HCT116 (cell line): ENCODE measurements at regions not wholly inside any gene's neighbourhood (a gene's known extent, or its start where the extent isn't known, plus 50 kb on each side); places are given as distances from the start of the nearest gene placed in this dataset.

Experiments used
- ATAC-seq: fragments of 200-7000 bp; cut with Tn5 transposase; 2 replicates; pipeline ENCODE4 v1.9.1; 2020; ENCODE audit warnings: mild to moderate bottlenecking, moderate library complexity
- BruUV-seq: library from RNA; stranded (reverse); fragments of 400-500 nt; replicated peaks from 2 replicates; lab custom pipeline; 2021; lab: Mats Ljungman, UMichigan
- CTCF ChIA-PET: fragments of 300-600 bp; sonication (Branson Sonifier 250); formaldehyde crosslinking; loops from one replicate; lab custom pipeline; 2021; ENCODE audit warnings: antibody characterized with exemption; lab: Charles Lee
- POLR2A ChIA-PET: fragments of 300-600, 350-600 bp; sonication (Branson Sonifier 250); formaldehyde crosslinking; loops from one replicate; lab custom pipeline; 2021; ENCODE audit warnings: antibody characterized with exemption; lab: Charles Lee
- RAD21 ChIA-PET, 2 experiments: fragments of 300-600 bp; sonication (Branson Sonifier 250); formaldehyde crosslinking; loops; one replicate each; lab custom pipeline; 2023; ENCODE audit warnings: low total read pairs in 2 of 2; ENCODE audit not compliant: uncharacterized antibody in 2 of 2, unreplicated experiment in 2 of 2, low non-redundant PET in 1 of 2; lab: Charles Lee
- DNase-seq: peaks from one replicate; pipeline ENCODE4 v3.0.0-alpha.2; 2010; ENCODE audit warnings: low read depth, low spot score
- H2AFZ ChIP-seq: fragments of 200-600 bp; shearing (Covaris generic), sonication (generic); 2 replicates; pipeline ENCODE4 v1.6.1; 2017; ENCODE audit warnings: low read depth, mixed run types, mixed read lengths, antibody characterized with exemption, low read length; ENCODE audit not compliant: poor library complexity, severe bottlenecking
- H3K27ac ChIP-seq: 2 replicates; pipeline ENCODE4 v1.5.1; 2012; ENCODE audit warnings: low read depth, low read length
- H3K27me3 ChIP-seq: fragments of 200-600 bp; sonication (generic); 2 replicates; pipeline ENCODE4 v1.6.1; 2016; ENCODE audit warnings: mixed run types, low read length, mixed read lengths; ENCODE audit not compliant: insufficient read depth
- H3K36me3 ChIP-seq, 2 experiments: fragments of 200-500 bp in 1 of 2; fragments of 200-600 bp in 1 of 2; sonication (Bioruptor generic) in 1 of 2; sonication (generic) in 1 of 2; 2 replicates each; pipeline versions ENCODE4 v1.5.1 to v1.6.1; 2014 to 2016; ENCODE audit warnings: low read length in 2 of 2, inconsistent platforms in 1 of 2, mixed read lengths in 1 of 2, mixed run types in 1 of 2; ENCODE audit not compliant: insufficient read depth in 2 of 2, control insufficient read depth in 1 of 2
- H3K4me1 ChIP-seq, 2 experiments: fragments of 200-600 bp in 1 of 2; sonication (generic) in 1 of 2; 2 replicates each; pipeline versions ENCODE4 v1.5.1 to v1.6.1; 2012 to 2017; ENCODE audit warnings: low read length in 2 of 2, inconsistent platforms in 1 of 2, mild to moderate bottlenecking in 1 of 2, mixed read lengths in 1 of 2, mixed run types in 1 of 2, moderate library complexity in 1 of 2; ENCODE audit not compliant: insufficient read depth in 2 of 2, control insufficient read depth in 1 of 2
- H3K4me2 ChIP-seq: fragments of 200-600 bp; sonication (generic); 2 replicates; pipeline ENCODE4 v1.6.1; 2017; ENCODE audit warnings: mixed run types, low read length, mixed read lengths
- H3K4me3 ChIP-seq, 2 experiments: fragments of 200-600 bp in 1 of 2; sonication (generic) in 1 of 2; replicated peaks in 1 of 2; 2 replicates each; pipeline ENCODE4 v1.5.1; 2011 to 2016; ENCODE audit warnings: low read length in 2 of 2, control low read depth in 1 of 2, low read depth in 1 of 2, mild to moderate bottlenecking in 1 of 2, mixed read lengths in 1 of 2, mixed run types in 1 of 2
- H3K79me2 ChIP-seq: fragments of 200-600 bp; sonication (generic); 2 replicates; pipeline ENCODE4 v1.6.1; 2017; ENCODE audit warnings: mild to moderate bottlenecking, mixed run types, low read length, moderate library complexity, mixed read lengths; ENCODE audit not compliant: insufficient read depth
- H3K9ac ChIP-seq: fragments of 200-600 bp; sonication (generic); 2 replicates; pipeline ENCODE4 v1.6.1; 2016; ENCODE audit warnings: low read length, mixed read lengths
- H3K9me2 ChIP-seq: fragments of 200-600 bp; sonication (generic), shearing (Covaris generic); 2 replicates; pipeline ENCODE4 v1.6.1; 2017; ENCODE audit warnings: mixed run types, mild to moderate bottlenecking, moderate library complexity; ENCODE audit not compliant: insufficient read depth
- H3K9me3 ChIP-seq, 2 experiments: fragments of 200-500 bp in 1 of 2; fragments of 200-600 bp in 1 of 2; sonication (Bioruptor generic) in 1 of 2; sonication (generic) in 1 of 2; 2 replicates each; pipeline ENCODE4 v1.6.1; 2014 to 2017; ENCODE audit warnings: low read length in 2 of 2, mixed read lengths in 2 of 2, inconsistent platforms in 1 of 2, low read depth in 1 of 2, mild to moderate bottlenecking in 1 of 2, mixed run types in 1 of 2, moderate library complexity in 1 of 2; ENCODE audit not compliant: control insufficient read depth in 1 of 2, insufficient read depth in 1 of 2
- H4K20me1 ChIP-seq: fragments of 200-600 bp; sonication (generic), shearing (Covaris generic); 2 replicates; pipeline ENCODE4 v1.6.1; 2017; ENCODE audit warnings: mixed run types, mild to moderate bottlenecking, moderate library complexity; ENCODE audit not compliant: insufficient read depth
- EGR1 ChIP-seq: IDR thresholded peaks from 2 replicates; pipeline ENCODE4 v1.6.1; 2012; ENCODE audit warnings: low read depth
- ELF1 ChIP-seq: IDR thresholded peaks from 2 replicates; pipeline ENCODE4 v1.6.1; 2012; ENCODE audit warnings: low read depth, borderline replicate concordance
- EZH2 ChIP-seq: fragments of 200-600 bp; sonication (generic); IDR thresholded peaks from 2 replicates; pipeline ENCODE4 v1.6.1; 2017; ENCODE audit warnings: antibody characterized with exemption, mixed run types
- FOSL1 ChIP-seq: IDR thresholded peaks from 2 replicates; pipeline ENCODE4 v1.6.1; 2012; ENCODE audit warnings: low read depth
- JUND ChIP-seq: IDR thresholded peaks from 2 replicates; pipeline ENCODE4 v1.6.1; 2012
- POLR2A ChIP-seq: IDR thresholded peaks from 2 replicates; pipeline ENCODE4 v1.7.0; 2011; ENCODE audit warnings: borderline replicate concordance; ENCODE audit not compliant: insufficient read depth, insufficient read length; ENCODE audit errors: extremely low read depth
- RAD21 ChIP-seq: IDR thresholded peaks from 2 replicates; pipeline ENCODE4 v1.6.1; 2012; ENCODE audit warnings: low read depth, mild to moderate bottlenecking
- SP1 ChIP-seq: IDR thresholded peaks from 2 replicates; pipeline ENCODE4 v1.6.1; 2012; ENCODE audit warnings: low read depth
- SRF ChIP-seq: IDR thresholded peaks from 2 replicates; pipeline ENCODE4 v1.6.1; 2012; ENCODE audit warnings: low read depth
- TCF7L2 ChIP-seq: IDR thresholded peaks from 2 replicates; pipeline ENCODE4 v1.7.0; 2011; ENCODE audit warnings: borderline replicate concordance, inconsistent platforms; ENCODE audit not compliant: insufficient read depth, insufficient read length; ENCODE audit errors: extremely low read depth
- YY1 ChIP-seq: IDR thresholded peaks from 2 replicates; pipeline ENCODE4 v1.6.1; 2011; ENCODE audit warnings: low read length, low read depth, moderate library complexity, mild to moderate bottlenecking; ENCODE audit not compliant: insufficient replicate concordance; ENCODE audit errors: extremely low read depth
- ZNF274 ChIP-seq: fragments of 200-500 bp; sonication (Bioruptor generic); IDR thresholded peaks from 2 replicates; pipeline ENCODE4 v1.6.1; 2014; ENCODE audit warnings: mild to moderate bottlenecking, low read depth, low read length, inconsistent platforms
- intact Hi-C: fragments of 100-400 bp; cut with micrococcal nuclease; formaldehyde crosslinking; loops from 2 replicates; pipeline ENCODE4 v1.10.0; 2022
- TF ChIP-seq, protein P1 (sequence below): IDR thresholded peaks from 2 replicates; pipeline ENCODE4 v1.6.1; 2012
- TF ChIP-seq, protein P2 (sequence below): IDR thresholded peaks from 2 replicates; pipeline ENCODE4 v1.6.1; 2012
- TF ChIP-seq, protein P3 (sequence below): IDR thresholded peaks from 2 replicates; pipeline ENCODE4 v1.6.1; 2011; ENCODE audit warnings: mild to moderate bottlenecking, low read length, moderate library complexity; ENCODE audit not compliant: insufficient replicate concordance; ENCODE audit errors: extremely low read depth
- TF ChIP-seq, protein P4 (sequence below): IDR thresholded peaks from 2 replicates; pipeline ENCODE4 v1.6.1; 2012; ENCODE audit warnings: low read depth

DNA sequence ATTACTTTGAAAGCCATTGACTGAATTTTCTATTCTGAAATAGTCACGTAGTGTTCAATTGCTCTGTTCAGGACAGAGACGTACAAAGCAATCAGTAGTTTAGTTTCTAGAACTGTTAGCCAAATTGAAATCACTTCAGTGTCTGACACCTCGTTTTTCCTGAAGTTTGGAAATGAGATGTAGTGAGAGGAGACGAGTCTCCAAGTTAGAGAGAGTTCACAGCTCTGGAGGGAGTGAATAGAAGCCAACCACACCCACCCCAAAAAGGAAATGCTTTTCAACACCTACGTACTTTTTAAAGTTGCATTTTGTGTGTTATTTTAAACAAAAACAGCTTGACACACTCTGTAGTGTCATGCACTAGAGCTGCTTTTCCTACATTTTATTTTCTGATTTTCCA lies 296.0 kb downstream of the ADGRG6 start:
- intact Hi-C loops, result no loop called here

DNA sequence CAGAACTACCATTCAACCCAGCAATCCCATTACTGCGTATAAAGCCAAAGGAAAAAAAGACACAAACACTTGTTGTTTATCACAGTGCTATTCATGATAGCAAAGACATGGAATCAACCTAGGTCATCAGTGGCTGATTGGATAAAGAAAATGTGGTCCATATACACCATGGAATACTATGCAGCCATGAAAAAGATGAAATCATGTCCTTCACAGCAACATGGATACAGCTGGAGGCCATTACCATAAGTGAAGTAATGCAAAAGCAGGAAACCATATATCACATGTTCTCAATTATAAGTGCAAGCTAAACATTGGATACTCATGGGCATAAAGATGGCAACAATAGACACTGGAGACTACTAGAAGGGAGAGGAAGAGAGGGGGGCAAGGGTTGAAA lies 299.6 kb downstream of the ADGRG6 start:
- no peak for TF ChIP-seq ZNF274
- TF ChIP-seq, protein P1, sequence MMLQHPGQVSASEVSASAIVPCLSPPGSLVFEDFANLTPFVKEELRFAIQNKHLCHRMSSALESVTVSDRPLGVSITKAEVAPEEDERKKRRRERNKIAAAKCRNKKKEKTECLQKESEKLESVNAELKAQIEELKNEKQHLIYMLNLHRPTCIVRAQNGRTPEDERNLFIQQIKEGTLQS, result no peak
- TF ChIP-seq JUND, result no peak
- TF ChIP-seq POLR2A, result no peak
- TF ChIP-seq, protein P2, sequence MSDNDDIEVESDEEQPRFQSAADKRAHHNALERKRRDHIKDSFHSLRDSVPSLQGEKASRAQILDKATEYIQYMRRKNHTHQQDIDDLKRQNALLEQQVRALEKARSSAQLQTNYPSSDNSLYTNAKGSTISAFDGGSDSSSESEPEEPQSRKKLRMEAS, result no peak
- TF ChIP-seq RAD21, result no peak
- TF ChIP-seq SRF, result no peak
- TF ChIP-seq FOSL1, result no peak
- TF ChIP-seq, protein P3, sequence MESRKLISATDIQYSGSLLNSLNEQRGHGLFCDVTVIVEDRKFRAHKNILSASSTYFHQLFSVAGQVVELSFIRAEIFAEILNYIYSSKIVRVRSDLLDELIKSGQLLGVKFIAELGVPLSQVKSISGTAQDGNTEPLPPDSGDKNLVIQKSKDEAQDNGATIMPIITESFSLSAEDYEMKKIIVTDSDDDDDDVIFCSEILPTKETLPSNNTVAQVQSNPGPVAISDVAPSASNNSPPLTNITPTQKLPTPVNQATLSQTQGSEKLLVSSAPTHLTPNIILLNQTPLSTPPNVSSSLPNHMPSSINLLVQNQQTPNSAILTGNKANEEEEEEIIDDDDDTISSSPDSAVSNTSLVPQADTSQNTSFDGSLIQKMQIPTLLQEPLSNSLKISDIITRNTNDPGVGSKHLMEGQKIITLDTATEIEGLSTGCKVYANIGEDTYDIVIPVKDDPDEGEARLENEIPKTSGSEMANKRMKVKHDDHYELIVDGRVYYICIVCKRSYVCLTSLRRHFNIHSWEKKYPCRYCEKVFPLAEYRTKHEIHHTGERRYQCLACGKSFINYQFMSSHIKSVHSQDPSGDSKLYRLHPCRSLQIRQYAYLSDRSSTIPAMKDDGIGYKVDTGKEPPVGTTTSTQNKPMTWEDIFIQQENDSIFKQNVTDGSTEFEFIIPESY, result no peak
- TF ChIP-seq, protein P4, sequence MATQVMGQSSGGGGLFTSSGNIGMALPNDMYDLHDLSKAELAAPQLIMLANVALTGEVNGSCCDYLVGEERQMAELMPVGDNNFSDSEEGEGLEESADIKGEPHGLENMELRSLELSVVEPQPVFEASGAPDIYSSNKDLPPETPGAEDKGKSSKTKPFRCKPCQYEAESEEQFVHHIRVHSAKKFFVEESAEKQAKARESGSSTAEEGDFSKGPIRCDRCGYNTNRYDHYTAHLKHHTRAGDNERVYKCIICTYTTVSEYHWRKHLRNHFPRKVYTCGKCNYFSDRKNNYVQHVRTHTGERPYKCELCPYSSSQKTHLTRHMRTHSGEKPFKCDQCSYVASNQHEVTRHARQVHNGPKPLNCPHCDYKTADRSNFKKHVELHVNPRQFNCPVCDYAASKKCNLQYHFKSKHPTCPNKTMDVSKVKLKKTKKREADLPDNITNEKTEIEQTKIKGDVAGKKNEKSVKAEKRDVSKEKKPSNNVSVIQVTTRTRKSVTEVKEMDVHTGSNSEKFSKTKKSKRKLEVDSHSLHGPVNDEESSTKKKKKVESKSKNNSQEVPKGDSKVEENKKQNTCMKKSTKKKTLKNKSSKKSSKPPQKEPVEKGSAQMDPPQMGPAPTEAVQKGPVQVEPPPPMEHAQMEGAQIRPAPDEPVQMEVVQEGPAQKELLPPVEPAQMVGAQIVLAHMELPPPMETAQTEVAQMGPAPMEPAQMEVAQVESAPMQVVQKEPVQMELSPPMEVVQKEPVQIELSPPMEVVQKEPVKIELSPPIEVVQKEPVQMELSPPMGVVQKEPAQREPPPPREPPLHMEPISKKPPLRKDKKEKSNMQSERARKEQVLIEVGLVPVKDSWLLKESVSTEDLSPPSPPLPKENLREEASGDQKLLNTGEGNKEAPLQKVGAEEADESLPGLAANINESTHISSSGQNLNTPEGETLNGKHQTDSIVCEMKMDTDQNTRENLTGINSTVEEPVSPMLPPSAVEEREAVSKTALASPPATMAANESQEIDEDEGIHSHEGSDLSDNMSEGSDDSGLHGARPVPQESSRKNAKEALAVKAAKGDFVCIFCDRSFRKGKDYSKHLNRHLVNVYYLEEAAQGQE, result no peak
- no peak for TF ChIP-seq TCF7L2
- no peak for TF ChIP-seq SP1
- TF ChIP-seq ELF1, result no peak
- TF ChIP-seq EZH2, result no peak
- no peak for TF ChIP-seq YY1
- no peak for TF ChIP-seq EGR1
- Histone ChIP-seq H3K9me2 (no peaks in the 10 kb centered on the region), H3K9ac (no peak overlapping the region), H3K4me2 (no peak overlapping the region), H3K4me1 (no peaks in the 10 kb centered on the region), H3K79me2 (no peaks in the 10 kb centered on the region), H4K20me1 (no peaks in the 10 kb centered on the region), H3K27me3 (no peaks in the 10 kb centered on the region), H3K36me3 (no peaks in the 10 kb centered on the region), H3K9me3 (no peaks in the 10 kb centered on the region), H3K4me3 (no peak overlapping the region), H3K27ac (no peak overlapping the region), H2AFZ (no peak overlapping the region)
- no TSS peak for BruUV-seq
- POLR2A ChIA-PET, result no interaction called here
- RAD21 ChIA-PET, result no interaction called here
- CTCF ChIA-PET, result no interaction called here
- DNase-seq (no peak), ATAC-seq (no peak)
- intact Hi-C loops, result no loop called here

More for the DNA sequence above, 296.0 kb downstream of the ADGRG6 start:
- ChIA-PET CTCF (no interaction called here), POLR2A (no interaction called here), RAD21 (no interaction called here)
- H3K4me2 ChIP-seq, result no peak overlapping the region
- H3K4me1 ChIP-seq, result no peaks in the 10 kb centered on the region
- H3K36me3 ChIP-seq, result no peaks in the 10 kb centered on the region
- H4K20me1 ChIP-seq, result no peaks in the 10 kb centered on the region
- H3K79me2 ChIP-seq, result no peaks in the 10 kb centered on the region
- no peak overlapping the region for H3K4me3 ChIP-seq
- TF ChIP-seq EZH2, result no peak
- TF ChIP-seq JUND, result no peak
- no peak for TF ChIP-seq TCF7L2
- no peak overlapping the region for H3K9ac ChIP-seq
- no peak overlapping the region for H3K27ac ChIP-seq
- no peaks in the 10 kb centered on the region for H3K9me2 ChIP-seq
- H3K9me3 ChIP-seq, result no peaks in the 10 kb centered on the region
- ATAC-seq, result no peak
- no peak overlapping the region for H2AFZ ChIP-seq
- DNase-seq, result no peak
- BruUV-seq, result no TSS peak
- H3K27me3 ChIP-seq, result no peaks in the 10 kb centered on the region
